Neural cell (in vitro differentiated cells): ENCODE measurements at regions not wholly inside any gene's neighbourhood (a gene's known extent, or its start where the extent isn't known, plus 50 kb on each side); places are given as distances from the start of the nearest gene placed in this dataset.

Experiments
- H2AFZ ChIP-seq: fragments of 200-600, 300-800 bp; sonication (generic), shearing (Covaris generic); 2 replicates; pipeline ENCODE4 v1.6.0; 2014; ENCODE audit warnings: low read depth, mild to moderate bottlenecking, antibody characterized with exemption, low read length, moderate library complexity
- H3F3A ChIP-seq: fragments of 200-600 bp; shearing (Covaris generic); 2 replicates; pipeline ENCODE4 v1.6.1; 2016; ENCODE audit warnings: mild to moderate bottlenecking, moderate library complexity, mixed read lengths, antibody characterized with exemption, low read length; ENCODE audit not compliant: insufficient read depth, poor library complexity, severe bottlenecking
- H3K27ac ChIP-seq: fragments of 200-600, 300-800 bp; sonication (generic), shearing (Covaris generic); 2 replicates; pipeline ENCODE4 v1.5.1; 2014; ENCODE audit warnings: mild to moderate bottlenecking, low read length, moderate library complexity
- H3K27me3 ChIP-seq: fragments of 300-800, 200-600 bp; sonication (generic), shearing (Covaris generic); 2 replicates; pipeline ENCODE4 v1.6.0; 2014; ENCODE audit warnings: mild to moderate bottlenecking, low read depth, low read length, moderate library complexity; ENCODE audit not compliant: insufficient read depth
- H3K36me3 ChIP-seq: fragments of 300-800, 200-600 bp; sonication (generic), shearing (Covaris generic); 2 replicates; pipeline ENCODE4 v1.5.1; 2014; ENCODE audit warnings: mild to moderate bottlenecking, antibody characterized with exemption, low read length, moderate library complexity; ENCODE audit not compliant: insufficient read depth
- H3K4me2 ChIP-seq: fragments of 300-800, 200-600 bp; sonication (generic), shearing (Covaris generic); 2 replicates; pipeline ENCODE4 v1.6.0; 2014; ENCODE audit warnings: mild to moderate bottlenecking, low read length
- H3K4me3 ChIP-seq: fragments of 300-800, 200-600 bp; sonication (generic), shearing (Covaris generic); 2 replicates; pipeline ENCODE4 v1.5.1; 2014; ENCODE audit warnings: mild to moderate bottlenecking, low read length, moderate library complexity
- H3K79me2 ChIP-seq: fragments of 200-600 bp; shearing (Covaris generic); replicated peaks from 2 replicates; pipeline ENCODE4 v1.6.0; 2014; ENCODE audit warnings: mild to moderate bottlenecking, low read length, moderate library complexity; ENCODE audit not compliant: insufficient read depth
- H3K9ac ChIP-seq: fragments of 300-800, 200-600 bp; sonication (generic), shearing (Covaris generic); 2 replicates; pipeline ENCODE4 v1.6.1; 2016; ENCODE audit warnings: mild to moderate bottlenecking, low read length, mixed read lengths
- H3K9me2 ChIP-seq: fragments of 200-600 bp; shearing (Covaris generic); 2 replicates; pipeline ENCODE4 v1.6.1; 2016; ENCODE audit warnings: mild to moderate bottlenecking, low read length, mixed read lengths; ENCODE audit not compliant: insufficient read depth
- H3K9me3 ChIP-seq: fragments of 200-600, 300-800 bp; sonication (generic), shearing (Covaris generic); 2 replicates; pipeline ENCODE4 v1.6.1; 2016; ENCODE audit warnings: mild to moderate bottlenecking, mixed run types, low read length, moderate library complexity, mixed read lengths
- H4K20me1 ChIP-seq: fragments of 200-600 bp; shearing (Covaris generic); 2 replicates; pipeline ENCODE4 v1.6.1; 2016; ENCODE audit warnings: mild to moderate bottlenecking, mixed run types; ENCODE audit not compliant: insufficient read depth
- EP300 ChIP-seq: fragments of 450-650 bp; conservative IDR thresholded peaks from 2 replicates; pipeline ENCODE4 v1.6.1; 2014; ENCODE audit warnings: antibody characterized with exemption, mild to moderate bottlenecking, moderate library complexity; ENCODE audit not compliant: poor library complexity, severe bottlenecking
- EZH2 ChIP-seq: fragments of 200-600, 300-800 bp; shearing (Covaris generic), sonication (generic); IDR thresholded peaks from 2 replicates; pipeline ENCODE4 v1.6.1; 2014; ENCODE audit warnings: antibody characterized with exemption, low read length, borderline replicate concordance, mild to moderate bottlenecking; ENCODE audit not compliant: insufficient read depth, poor library complexity, severe bottlenecking
- MXI1 ChIP-seq: fragments of 450-650 bp; conservative IDR thresholded peaks from 2 replicates; pipeline ENCODE4 v1.6.1; 2014; ENCODE audit warnings: antibody characterized with exemption, mild to moderate bottlenecking; ENCODE audit not compliant: poor library complexity, severe bottlenecking
- POLR2AphosphoS5 ChIP-seq: IDR thresholded peaks from 2 replicates; pipeline ENCODE4 v1.6.1; 2012
- RAD21 ChIP-seq: fragments of 450-650 bp; conservative IDR thresholded peaks from 2 replicates; pipeline ENCODE4 v1.6.1; 2014; ENCODE audit warnings: antibody characterized with exemption, mild to moderate bottlenecking, moderate library complexity
- REST ChIP-seq: IDR thresholded peaks from 2 replicates; pipeline ENCODE4 v1.6.1; 2012; ENCODE audit warnings: borderline replicate concordance
- SMC3 ChIP-seq: fragments of 450-650 bp; conservative IDR thresholded peaks from 2 replicates; pipeline ENCODE4 v1.6.1; 2014; ENCODE audit warnings: antibody characterized with exemption, mild to moderate bottlenecking, moderate library complexity; ENCODE audit not compliant: poor library complexity
- TAF1 ChIP-seq: IDR thresholded peaks from 2 replicates; pipeline ENCODE4 v1.6.1; 2012; ENCODE audit warnings: low read depth
- TF ChIP-seq, protein P1 (sequence below): fragments of 450-650 bp; IDR thresholded peaks from 2 replicates; pipeline ENCODE4 v1.5.1; 2014; ENCODE audit warnings: antibody characterized with exemption, mild to moderate bottlenecking, moderate library complexity; ENCODE audit not compliant: poor library complexity, severe bottlenecking

GRCh38 chr19:31658993-31659896 lies 310.0 kb upstream of the TSHZ3 start:
- no peak overlapping the region for H3K4me2 ChIP-seq
- H3K9ac ChIP-seq, result no peak overlapping the region
- H3K79me2 ChIP-seq, result no peaks in the 10 kb centered on the region
- no peak overlapping the region for H3K27ac ChIP-seq
- no peaks in the 10 kb centered on the region for H3K9me3 ChIP-seq
- no peaks in the 10 kb centered on the region for H4K20me1 ChIP-seq
- no peak overlapping the region for H2AFZ ChIP-seq
- H3K4me3 ChIP-seq, result no peak overlapping the region
- no peaks in the 10 kb centered on the region for H3F3A ChIP-seq
- H3K9me2 ChIP-seq, result no peaks in the 10 kb centered on the region
- TF ChIP-seq EZH2, result no peak
- TF ChIP-seq TAF1, result no peak
- no peak for TF ChIP-seq RAD21
- TF ChIP-seq, protein P1, sequence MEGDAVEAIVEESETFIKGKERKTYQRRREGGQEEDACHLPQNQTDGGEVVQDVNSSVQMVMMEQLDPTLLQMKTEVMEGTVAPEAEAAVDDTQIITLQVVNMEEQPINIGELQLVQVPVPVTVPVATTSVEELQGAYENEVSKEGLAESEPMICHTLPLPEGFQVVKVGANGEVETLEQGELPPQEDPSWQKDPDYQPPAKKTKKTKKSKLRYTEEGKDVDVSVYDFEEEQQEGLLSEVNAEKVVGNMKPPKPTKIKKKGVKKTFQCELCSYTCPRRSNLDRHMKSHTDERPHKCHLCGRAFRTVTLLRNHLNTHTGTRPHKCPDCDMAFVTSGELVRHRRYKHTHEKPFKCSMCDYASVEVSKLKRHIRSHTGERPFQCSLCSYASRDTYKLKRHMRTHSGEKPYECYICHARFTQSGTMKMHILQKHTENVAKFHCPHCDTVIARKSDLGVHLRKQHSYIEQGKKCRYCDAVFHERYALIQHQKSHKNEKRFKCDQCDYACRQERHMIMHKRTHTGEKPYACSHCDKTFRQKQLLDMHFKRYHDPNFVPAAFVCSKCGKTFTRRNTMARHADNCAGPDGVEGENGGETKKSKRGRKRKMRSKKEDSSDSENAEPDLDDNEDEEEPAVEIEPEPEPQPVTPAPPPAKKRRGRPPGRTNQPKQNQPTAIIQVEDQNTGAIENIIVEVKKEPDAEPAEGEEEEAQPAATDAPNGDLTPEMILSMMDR, result no peak
- no peak for TF ChIP-seq SMC3
- no peak for TF ChIP-seq REST
- TF ChIP-seq MXI1, result no peak
- no peak for TF ChIP-seq POLR2AphosphoS5
- H3K27me3 ChIP-seq, result no peaks in the 10 kb centered on the region
- no peaks in the 10 kb centered on the region for H3K36me3 ChIP-seq

GRCh38 chr19:31659897-31660210 lies 310.6 kb upstream of the TSHZ3 start:
- no peaks in the 10 kb centered on the region for H4K20me1 ChIP-seq
- H2AFZ ChIP-seq, result no peak overlapping the region
- no peak overlapping the region for H3K27ac ChIP-seq
- H3K9me2 ChIP-seq, result no peaks in the 10 kb centered on the region
- no peak overlapping the region for H3K4me2 ChIP-seq
- TF ChIP-seq POLR2AphosphoS5, result no peak
- TF ChIP-seq EP300, result no peak
- TF ChIP-seq RAD21, result no peak
- no peak for TF ChIP-seq MXI1
- TF ChIP-seq, protein P1, result no peak
- H3F3A ChIP-seq, result no peaks in the 10 kb centered on the region
- no peak overlapping the region for H3K4me3 ChIP-seq
- no peaks in the 10 kb centered on the region for H3K27me3 ChIP-seq
- H3K9ac ChIP-seq, result no peak overlapping the region
- no peaks in the 10 kb centered on the region for H3K79me2 ChIP-seq
- no peaks in the 10 kb centered on the region for H3K36me3 ChIP-seq
- H3K9me3 ChIP-seq, result no peaks in the 10 kb centered on the region
